ENCODE measurements at regions not wholly inside any gene's neighbourhood (a gene's known extent, or its start where the extent isn't known, plus 50 kb on each side); places are given as distances from the start of the nearest gene placed in this dataset.

- no peak for TF ChIP-seq FOXM1 (IDR thresholded peaks at IDR 0.05; ENCODE audit: borderline replicate concordance, low read depth)
- no peak for TF ChIP-seq RAD21 (IDR thresholded peaks at IDR 0.05; ENCODE audit: low read depth)
- TF ChIP-seq TAF1 (IDR thresholded peaks at IDR 0.05; ENCODE audit: low read depth) = no peak
- TF ChIP-seq YY1 (IDR thresholded peaks at IDR 0.05; ENCODE audit: low read depth) = no peak
- no peak for TF ChIP-seq CEBPB (IDR thresholded peaks at IDR 0.05)
- TF ChIP-seq REST (IDR thresholded peaks at IDR 0.05; ENCODE audit: low read depth) = no peak
- TF ChIP-seq TEAD4 (IDR thresholded peaks at IDR 0.05) = no peak
- TF ChIP-seq CREB1 (IDR thresholded peaks at IDR 0.05; ENCODE audit: low read depth) = no peak
- TF ChIP-seq EP300 (IDR thresholded peaks at IDR 0.05; ENCODE audit: borderline replicate concordance) = no peak
These were observed 818.0 kb downstream of the LTN1 start for GRCh38 chr21:28174701-28175100.

Measured in Ishikawa (cell line).